ENCODE measurements at regions not wholly inside any gene's neighbourhood (a gene's known extent, or its start where the extent isn't known, plus 50 kb on each side); places are given as distances from the start of the nearest gene placed in this dataset.
"Not testable (repeated sequence)": the region's sequence is repeated elsewhere in the genome, so short reads cannot be mapped to it uniquely, and the experiment has no call there.

GRCh38 chr13:56347014-56347413, 793.7 kb upstream of the PRR20A start:
- DNase-seq = no peak

GRCh38 chr13:56349866-56350265, 790.9 kb upstream of the PRR20A start:
- no peak for DNase-seq

- DNase-seq = peak; percentile 31
Measured at GRCh38 chr13:56351041-56351440, 789.7 kb upstream of the PRR20A start.

- DNase-seq = peak; percentile 2
Measured at GRCh38 chr13:56352361-56352760, 788.4 kb upstream of the PRR20A start.

- DNase-seq = no peak
Measured at GRCh38 chr13:56352901-56353300, 787.8 kb upstream of the PRR20A start.

- DNase-seq = no peak
Measured at GRCh38 chr13:56356690-56357089, 784.0 kb upstream of the PRR20A start.

GRCh38 chr13:56378566-56378965, 762.2 kb upstream of the PRR20A start:
- DNase-seq = no peak

GRCh38 chr13:56393549-56393948, 747.2 kb upstream of the PRR20A start:
- no peak for DNase-seq

- DNase-seq = no peak
Measured at GRCh38 chr13:56396318-56396717, 744.4 kb upstream of the PRR20A start.

- DNase-seq = no peak
Measured at GRCh38 chr13:56400774-56401173, 739.9 kb upstream of the PRR20A start.

GRCh38 chr13:56412856-56413255, 727.9 kb upstream of the PRR20A start:
- no peak for DNase-seq

- no peak for DNase-seq
Measured at GRCh38 chr13:56424246-56424645, 716.5 kb upstream of the PRR20A start.

- no peak for DNase-seq
Measured at GRCh38 chr13:56457535-56458190, 683.1 kb upstream of the PRR20A start.

GRCh38 chr13:56459286-56459685, 681.4 kb upstream of the PRR20A start:
- no peak for DNase-seq

- DNase-seq = no peak
Measured at GRCh38 chr13:56501750-56502149, 639.0 kb upstream of the PRR20A start.

- no peak for DNase-seq
Measured at GRCh38 chr13:56510836-56511235, 629.9 kb upstream of the PRR20A start.

GRCh38 chr13:56512336-56512735, 628.4 kb upstream of the PRR20A start:
- DNase-seq = not testable (repeated sequence)

- DNase-seq = no peak
Measured at GRCh38 chr13:56515441-56515840, 625.3 kb upstream of the PRR20A start.

GRCh38 chr13:56528040-56528790, 612.5 kb upstream of the PRR20A start:
- peak; percentile 57 for DNase-seq

GRCh38 chr13:56530096-56530495, 610.6 kb upstream of the PRR20A start:
- DNase-seq = no peak

GRCh38 chr13:56547921-56548320, 592.8 kb upstream of the PRR20A start:
- DNase-seq = not testable (repeated sequence)

GRCh38 chr13:56558698-56559320, 581.9 kb upstream of the PRR20A start:
- DNase-seq = no peak

- DNase-seq = no peak
Measured at GRCh38 chr13:56561327-56561726, 579.4 kb upstream of the PRR20A start.

GRCh38 chr13:56563663-56564062, 577.1 kb upstream of the PRR20A start:
- DNase-seq = no peak
